Endothelial cell of umbilical vein (primary cell): ENCODE measurements at regions not wholly inside any gene's neighbourhood (a gene's known extent, or its start where the extent isn't known, plus 50 kb on each side); places are given as distances from the start of the nearest gene placed in this dataset.

Experiments used
- BruUV-seq: library from RNA; stranded (reverse); fragments of 400-500 nt; replicated peaks from 2 replicates; lab custom pipeline; 2021; lab: Mats Ljungman, UMichigan
- CTCF ChIA-PET: fragments of 300-600, 350-600 bp; sonication (Branson Sonifier 250); formaldehyde crosslinking; loops from one replicate; lab custom pipeline; 2021; ENCODE audit warnings: antibody characterized with exemption, inconsistent platforms; lab: Charles Lee
- POLR2A ChIA-PET: fragments of 300-600, 350-600 bp; sonication (Branson Sonifier 250); formaldehyde crosslinking; loops from one replicate; lab custom pipeline; 2021; ENCODE audit warnings: antibody characterized with exemption, inconsistent platforms; lab: Charles Lee
- DNase-seq: peaks from one replicate; pipeline ENCODE4 v3.0.0-alpha.2; 2011; ENCODE audit warnings: low read depth, low spot score
- FAIRE-seq: peaks from 2 replicates; lab custom pipeline; 2011; peaks lifted over from hg19 to GRCh38; lab: Jason Lieb, UNC
- H2AFZ ChIP-seq: 2 replicates; pipeline ENCODE4 v1.6.0; 2012; ENCODE audit warnings: low read depth, low read length, control low read depth, inconsistent platforms
- H3K27ac ChIP-seq: 2 replicates; pipeline ENCODE4 v1.5.1; 2011; ENCODE audit warnings: low read depth, mild to moderate bottlenecking, control low read depth, low read length, moderate library complexity; ENCODE audit not compliant: insufficient read depth
- H3K27me3 ChIP-seq, 2 experiments: 2 replicates each; pipeline versions ENCODE4 v1.6.0 to v1.6.1; 2011; ENCODE audit warnings: low read length in 2 of 2, mixed read lengths in 1 of 2; ENCODE audit not compliant: control insufficient read depth in 2 of 2, insufficient read depth in 2 of 2
- H3K36me3 ChIP-seq, 2 experiments: 2 replicates in 1 of 2; 3 replicates in 1 of 2; pipeline ENCODE4 v1.5.1; 2011; ENCODE audit warnings: low read length in 2 of 2, mild to moderate bottlenecking in 1 of 2, moderate library complexity in 1 of 2; ENCODE audit not compliant: control insufficient read depth in 2 of 2, insufficient read depth in 2 of 2; ENCODE audit errors: extremely low read depth in 1 of 2
- H3K4me1 ChIP-seq: 3 replicates; pipeline ENCODE4 v1.5.1; 2011; ENCODE audit warnings: mild to moderate bottlenecking, low read length; ENCODE audit not compliant: control insufficient read depth, insufficient read depth; ENCODE audit errors: extremely low read depth
- H3K4me2 ChIP-seq: 2 replicates; pipeline ENCODE4 v1.6.1; 2011; ENCODE audit warnings: low read length, control low read depth, mixed read lengths; ENCODE audit not compliant: insufficient read depth
- H3K4me3 ChIP-seq, 3 experiments: fragments of 200-600 bp in 1 of 3; sonication (generic), shearing (Covaris generic) in 1 of 3; replicated peaks in 1 of 3; 2 replicates each; pipeline ENCODE4 v1.5.1; 2011 to 2016; ENCODE audit warnings: control low read depth in 3 of 3, low read length in 3 of 3, mild to moderate bottlenecking in 2 of 3, inconsistent platforms in 1 of 3, low read depth in 1 of 3, moderate library complexity in 1 of 3; ENCODE audit not compliant: insufficient read depth in 1 of 3
- H3K79me2 ChIP-seq: 2 replicates; pipeline ENCODE4 v1.6.0; 2012; ENCODE audit warnings: low read length, inconsistent platforms; ENCODE audit not compliant: control insufficient read depth, insufficient read depth
- H3K9ac ChIP-seq: replicated peaks from 2 replicates; pipeline ENCODE3; 2011; ENCODE audit warnings: low read length, control low read depth; ENCODE audit not compliant: insufficient read depth; ENCODE audit errors: extremely low read depth
- H3K9me1 ChIP-seq: replicated peaks from 3 replicates; pipeline ENCODE4 v1.6.0; 2011; ENCODE audit warnings: mild to moderate bottlenecking, low read length; ENCODE audit not compliant: control insufficient read depth, insufficient read depth; ENCODE audit errors: extremely low read depth
- H3K9me3 ChIP-seq: replicated peaks from 2 replicates; pipeline ENCODE4 v1.5.1; 2012; ENCODE audit warnings: low read length, inconsistent platforms; ENCODE audit not compliant: control insufficient read depth, insufficient read depth
- H4K20me1 ChIP-seq: replicated peaks from 2 replicates; pipeline ENCODE3; 2011; ENCODE audit warnings: mild to moderate bottlenecking, low read length; ENCODE audit not compliant: control insufficient read depth, insufficient read depth; ENCODE audit errors: extremely low read depth
- CTCF ChIP-seq, 2 donors: IDR thresholded peaks; 1 replicate in 1 of 2; 2 replicates in 1 of 2; pipeline ENCODE4 v1.5.1; 2011; ENCODE audit warnings: low read length in 2 of 2, mild to moderate bottlenecking in 2 of 2, moderate library complexity in 2 of 2, control low read depth in 1 of 2, inconsistent platforms in 1 of 2, low read depth in 1 of 2; ENCODE audit not compliant: insufficient read depth in 1 of 2; ENCODE audit errors: extremely low read depth in 1 of 2
- EZH2 ChIP-seq: IDR thresholded peaks from 2 replicates; pipeline ENCODE4 v1.6.1; 2012; ENCODE audit warnings: borderline replicate concordance, low read depth, mild to moderate bottlenecking, moderate library complexity, low read length, inconsistent platforms; ENCODE audit not compliant: severe bottlenecking
- FOS ChIP-seq: IDR thresholded peaks from 2 replicates; pipeline ENCODE4 v1.6.1; 2011; ENCODE audit warnings: mild to moderate bottlenecking, low read length, moderate library complexity, borderline replicate concordance; ENCODE audit not compliant: insufficient read depth
- GATA2 ChIP-seq: IDR thresholded peaks from 2 replicates; pipeline ENCODE4 v1.7.0; 2011; ENCODE audit warnings: low read depth, mild to moderate bottlenecking, moderate library complexity, mixed read lengths, low read length; ENCODE audit not compliant: insufficient read length, insufficient read depth
- JUN ChIP-seq: IDR thresholded peaks from 2 replicates; pipeline ENCODE4 v1.6.1; 2011; ENCODE audit warnings: borderline replicate concordance, low read depth; ENCODE audit not compliant: insufficient read length, insufficient read depth
- MYC ChIP-seq: IDR thresholded peaks from one replicate; pipeline ENCODE4 v1.6.1; 2011; ENCODE audit warnings: mild to moderate bottlenecking, low read depth, low read length
- POLR2A ChIP-seq: IDR thresholded peaks from 2 replicates; pipeline ENCODE4 v1.6.1; 2012; ENCODE audit warnings: low read depth, mild to moderate bottlenecking, control low read depth, low read length
- POLR2AphosphoS5 ChIP-seq: IDR thresholded peaks from 2 replicates; pipeline ENCODE4 v1.6.1; 2012; ENCODE audit warnings: low read depth, mild to moderate bottlenecking, control low read depth, low read length, moderate library complexity; ENCODE audit not compliant: insufficient read depth
- dilution Hi-C: fragments of 300-500 bp; cut with MboI; formaldehyde crosslinking; loops from one replicate; pipeline ENCODE4 v1.15.0; 2019; ENCODE audit warnings: low sequenced_read_pairs; ENCODE audit not compliant: extremely low pct_ligation_motif_present
- intact Hi-C: fragments of 100-400 bp; cut with micrococcal nuclease; formaldehyde crosslinking; loops from one replicate; pipeline ENCODE4 v1.10.0; 2022
- TF ChIP-seq, protein P1 (sequence below): IDR thresholded peaks from 2 replicates; pipeline ENCODE4 v1.6.1; 2011; ENCODE audit not compliant: insufficient read depth, insufficient read length

DNA sequence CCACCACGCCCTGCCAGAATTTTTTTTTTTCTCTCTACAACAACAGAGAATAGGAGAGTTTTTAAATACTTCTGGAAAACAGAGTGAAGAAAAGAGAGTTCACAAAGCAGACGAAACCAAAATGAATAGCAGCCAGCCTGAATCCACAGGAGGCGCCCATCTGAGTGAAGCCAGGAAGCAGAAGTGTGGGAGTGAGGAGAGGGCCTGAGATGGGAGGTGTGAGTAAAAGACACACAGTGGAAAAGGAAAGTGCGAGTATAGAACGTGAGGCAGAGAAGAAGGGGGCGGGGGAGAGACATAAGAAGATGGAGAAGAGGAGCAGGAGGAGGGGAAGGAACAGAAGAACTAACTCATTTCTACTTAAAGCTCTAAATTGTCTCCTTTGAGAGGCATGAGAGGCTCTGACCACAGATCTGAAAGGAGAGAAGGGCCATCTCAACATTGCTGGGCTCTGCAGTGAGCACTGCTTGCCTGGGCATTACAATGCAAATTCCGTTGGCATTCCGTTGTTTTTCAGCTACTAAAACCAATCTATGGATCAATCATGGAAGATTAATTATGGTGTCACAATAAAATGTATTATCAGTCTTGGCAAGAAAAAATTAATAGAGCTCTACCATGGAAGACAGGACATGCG is 140.1 kb upstream of the CPSF6 start:
- Histone ChIP-seq H2AFZ (no peak overlapping the region), H3K9me3 (no peaks in the 10 kb centered on the region), H3K4me1 (peaks cover 27% of the 10 kb centered on the region), H4K20me1 (no peaks in the 10 kb centered on the region), H3K79me2 (no peaks in the 10 kb centered on the region), H3K36me3 (no peaks in the 10 kb centered on the region), H3K9ac (no peak overlapping the region), H3K27ac (no peak overlapping the region), H3K4me3 (no peak overlapping the region), H3K27me3 (peaks cover 2 to 19% of the 10 kb centered on the region in 2 experiments), H3K4me2 (no peak overlapping the region), H3K9me1 (no peaks in the 10 kb centered on the region)
- FAIRE-seq, result no peak
- no TSS peak for BruUV-seq
- no peak for DNase-seq
- intact Hi-C loops, result no loop called here
- ChIA-PET POLR2A (no interaction called here), CTCF (no interaction called here)
- TF ChIP-seq JUN (no peak), EZH2 (no peak), POLR2AphosphoS5 (no peak), GATA2 (no peak), POLR2A (no peak), CTCF (IDR thresholded peaks at IDR 0.05; ENCODE audit: extremely low read depth in 1 of 2, insufficient read depth in 1 of 2, low read depth in 1 of 2, low read length in 2 of 2) (no peak), FOS (no peak), MYC (no peak)
- TF ChIP-seq, protein P1, sequence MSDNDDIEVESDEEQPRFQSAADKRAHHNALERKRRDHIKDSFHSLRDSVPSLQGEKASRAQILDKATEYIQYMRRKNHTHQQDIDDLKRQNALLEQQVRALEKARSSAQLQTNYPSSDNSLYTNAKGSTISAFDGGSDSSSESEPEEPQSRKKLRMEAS, result no peak
- dilution Hi-C loops, result no loop called here
